SH-SY5Y (cell line): ENCODE measurements at regions not wholly inside any gene's neighbourhood (a gene's known extent, or its start where the extent isn't known, plus 50 kb on each side); places are given as distances from the start of the nearest gene placed in this dataset.

Experiments
- GATA2 ChIP-seq: IDR thresholded peaks from 2 replicates; pipeline ENCODE4 v1.6.1; 2011; ENCODE audit warnings: mild to moderate bottlenecking, low read depth, low read length
- GATA3 ChIP-seq: IDR thresholded peaks from 2 replicates; pipeline ENCODE4 v1.6.1; 2011; ENCODE audit warnings: low read depth, mild to moderate bottlenecking, low read length, moderate library complexity

DNA sequence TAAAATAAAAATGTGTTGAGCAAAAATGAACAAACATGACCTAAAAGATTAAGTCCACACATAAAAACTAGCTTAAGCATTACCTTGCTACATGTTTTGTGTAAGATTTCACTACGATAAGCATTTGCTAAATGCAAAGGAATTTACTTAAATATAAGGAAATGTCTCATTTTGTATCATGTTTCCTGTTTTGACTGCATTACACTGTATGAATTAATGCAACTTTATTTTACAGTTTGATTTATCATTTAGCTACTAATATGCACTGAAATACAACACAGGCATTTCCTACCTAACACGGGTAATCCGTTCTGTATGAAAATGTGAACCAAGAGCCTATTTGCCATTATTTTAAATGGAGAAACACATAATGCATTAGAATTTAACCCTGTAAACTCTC, 1076.5 kb upstream of the DDX18 start:
- TF ChIP-seq GATA3 (no peak), GATA2 (no peak)
